ENCODE measurements at regions not wholly inside any gene's neighbourhood (a gene's known extent, or its start where the extent isn't known, plus 50 kb on each side); places are given as distances from the start of the nearest gene placed in this dataset.

GRCh38 chr7:156318926-156319325 lies 321.6 kb upstream of the RNF32 start:
- FAIRE-seq (no peak), DNase-seq (ENCODE audit: low read depth) (no peak)
- no peak for TF ChIP-seq CTCF (IDR thresholded peaks at IDR 0.05; ENCODE audit: insufficient read depth, low read length, severe bottlenecking)
- H3K27me3 ChIP-seq (ENCODE audit: control insufficient read depth, insufficient read depth, low read length): no peaks in the 10 kb centered on the region
- H3K36me3 ChIP-seq (ENCODE audit: control insufficient read depth, insufficient read depth, low read length): no peaks in the 10 kb centered on the region
- H3K4me3 ChIP-seq (ENCODE audit: low read depth, low read length): no peak overlapping the region

GRCh38 chr7:156318426-156318825 lies 322.1 kb upstream of the RNF32 start:
- DNase-seq (ENCODE audit: low read depth) (no peak), FAIRE-seq (no peak)
- Histone ChIP-seq H3K27me3 (ENCODE audit: control insufficient read depth, insufficient read depth, low read length) (no peaks in the 10 kb centered on the region), H3K36me3 (ENCODE audit: control insufficient read depth, insufficient read depth, low read length) (no peaks in the 10 kb centered on the region), H3K4me3 (ENCODE audit: low read depth, low read length) (no peak overlapping the region)
- TF ChIP-seq CTCF (IDR thresholded peaks at IDR 0.05; ENCODE audit: insufficient read depth, low read length, severe bottlenecking): no peak

GRCh38 chr7:156309016-156309620 lies 331.5 kb upstream of the RNF32 start:
- DNase-seq (ENCODE audit: low read depth) (no peak), FAIRE-seq (no peak)
- no peak for TF ChIP-seq CTCF (IDR thresholded peaks at IDR 0.05; ENCODE audit: insufficient read depth, low read length, severe bottlenecking)
- no peak overlapping the region for H3K4me3 ChIP-seq (ENCODE audit: low read depth, low read length)
- H3K27me3 ChIP-seq (ENCODE audit: control insufficient read depth, insufficient read depth, low read length): no peaks in the 10 kb centered on the region
- no peaks in the 10 kb centered on the region for H3K36me3 ChIP-seq (ENCODE audit: control insufficient read depth, insufficient read depth, low read length)

GRCh38 chr7:156307193-156307592 lies 333.4 kb upstream of the RNF32 start:
- H3K4me3 ChIP-seq (ENCODE audit: low read depth, low read length): no peak overlapping the region
- H3K27me3 ChIP-seq (ENCODE audit: control insufficient read depth, insufficient read depth, low read length): no peaks in the 10 kb centered on the region
- FAIRE-seq (no peak), DNase-seq (ENCODE audit: low read depth) (no peak)
- TF ChIP-seq CTCF (IDR thresholded peaks at IDR 0.05; ENCODE audit: insufficient read depth, low read length, severe bottlenecking): no peak
- H3K36me3 ChIP-seq (ENCODE audit: control insufficient read depth, insufficient read depth, low read length): no peaks in the 10 kb centered on the region

GRCh38 chr7:156305351-156305750 lies 335.2 kb upstream of the RNF32 start:
- TF ChIP-seq CTCF (IDR thresholded peaks at IDR 0.05; ENCODE audit: insufficient read depth, low read length, severe bottlenecking): no peak
- FAIRE-seq (no peak), DNase-seq (ENCODE audit: low read depth) (no peak)
- Histone ChIP-seq H3K4me3 (ENCODE audit: low read depth, low read length) (no peak overlapping the region), H3K27me3 (ENCODE audit: control insufficient read depth, insufficient read depth, low read length) (no peaks in the 10 kb centered on the region), H3K36me3 (ENCODE audit: control insufficient read depth, insufficient read depth, low read length) (no peaks in the 10 kb centered on the region)

DNA sequence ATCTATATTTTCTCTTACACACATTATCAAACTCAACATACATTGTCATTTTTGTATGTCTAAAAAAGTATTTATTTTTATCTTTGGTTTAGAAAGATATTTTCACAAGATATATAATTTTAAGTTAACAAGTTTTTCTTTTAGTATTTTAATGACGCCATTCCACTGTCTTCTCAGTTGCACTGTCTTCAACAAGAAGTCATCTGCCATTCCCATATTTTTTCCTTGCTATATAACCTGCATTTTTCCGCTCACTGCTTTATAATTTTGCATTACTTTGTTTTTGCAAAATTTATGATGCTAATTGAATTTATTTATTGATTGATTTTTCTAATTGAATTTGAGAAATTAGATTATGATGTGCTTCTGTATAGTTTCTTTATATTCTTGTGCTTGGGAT lies 357.8 kb upstream of the RNF32 start:
- no peaks in the 10 kb centered on the region for H3K36me3 ChIP-seq (ENCODE audit: control insufficient read depth, insufficient read depth, low read length)
- no peak overlapping the region for H3K4me3 ChIP-seq (ENCODE audit: low read depth, low read length)
- TF ChIP-seq CTCF (IDR thresholded peaks at IDR 0.05; ENCODE audit: insufficient read depth, low read length, severe bottlenecking): no peak
- FAIRE-seq: no peak
- no peaks in the 10 kb centered on the region for H3K27me3 ChIP-seq (ENCODE audit: control insufficient read depth, insufficient read depth, low read length)
- DNase-seq (ENCODE audit: low read depth): no peak

All from bronchial epithelial cell (primary cell).